Breast epithelium (tissue), 4 donors: ENCODE measurements at regions not wholly inside any gene's neighbourhood (a gene's known extent, or its start where the extent isn't known, plus 50 kb on each side); places are given as distances from the start of the nearest gene placed in this dataset.

ENCODE experiments used
- DNase-seq, 2 donors: peaks; one replicate each; pipeline ENCODE4 v3.0.0-alpha.2; 2019; ENCODE audit warnings: low spot score in 2 of 2
- H3K27ac ChIP-seq, 2 donors: fragments of 200-600 bp; sonication (generic) in 1 of 2; one replicate each; pipeline ENCODE4 v1.5.1; 2016 to 2019; ENCODE audit warnings: mild to moderate bottlenecking in 1 of 2
- H3K27me3 ChIP-seq, 2 donors: fragments of 200-600 bp; sonication (generic) in 1 of 2; one replicate each; pipeline versions ENCODE4 v1.5.1 to v1.6.0; 2017 to 2019; ENCODE audit warnings: control low read depth in 1 of 2, mild to moderate bottlenecking in 1 of 2
- H3K36me3 ChIP-seq: fragments of 200-600 bp; one replicate; pipeline ENCODE4 v1.5.1; 2019
- H3K4me1 ChIP-seq, 2 donors: fragments of 200-600 bp; sonication (generic); one replicate each; pipeline ENCODE4 v1.5.1; 2016 to 2019; ENCODE audit warnings: control low read depth in 1 of 2
- H3K4me3 ChIP-seq, 3 donors: fragments of 200-600 bp; sonication (generic); 1 replicate in 2 of 3; 2 replicates in 1 of 3; pipeline ENCODE4 v1.5.1; 2016 to 2019; ENCODE audit warnings: mild to moderate bottlenecking in 3 of 3, moderate library complexity in 2 of 3
- H3K9me3 ChIP-seq, 2 donors: fragments of 200-600 bp; sonication (generic) in 1 of 2; one replicate each; pipeline ENCODE4 v1.5.1; 2016 to 2019; ENCODE audit warnings: control low read depth in 1 of 2
- POLR2A ChIP-seq: fragments of 450-650 bp; IDR thresholded peaks from one replicate; pipeline ENCODE4 v1.6.1; 2016; ENCODE audit warnings: antibody characterized with exemption, mild to moderate bottlenecking, moderate library complexity
- POLR2AphosphoS5 ChIP-seq, 3 donors: sonication (generic); formaldehyde crosslinking; IDR thresholded peaks; one replicate each; pipeline ENCODE4 v1.6.1; 2017; ENCODE audit warnings: antibody characterized with exemption in 3 of 3
- intact Hi-C: fragments of 100-400 bp; cut with DNase I; formaldehyde crosslinking; loops from one replicate; pipeline ENCODE4 v1.15.1; 2023; ENCODE audit warnings: low total_unique reads
- TF ChIP-seq, protein P1 (sequence below), 3 donors: fragments of 450-650 bp; IDR thresholded peaks; one replicate each; pipeline ENCODE4 v1.5.1; 2016 to 2017; ENCODE audit warnings: antibody characterized with exemption in 3 of 3, mild to moderate bottlenecking in 3 of 3, moderate library complexity in 3 of 3

DNA sequence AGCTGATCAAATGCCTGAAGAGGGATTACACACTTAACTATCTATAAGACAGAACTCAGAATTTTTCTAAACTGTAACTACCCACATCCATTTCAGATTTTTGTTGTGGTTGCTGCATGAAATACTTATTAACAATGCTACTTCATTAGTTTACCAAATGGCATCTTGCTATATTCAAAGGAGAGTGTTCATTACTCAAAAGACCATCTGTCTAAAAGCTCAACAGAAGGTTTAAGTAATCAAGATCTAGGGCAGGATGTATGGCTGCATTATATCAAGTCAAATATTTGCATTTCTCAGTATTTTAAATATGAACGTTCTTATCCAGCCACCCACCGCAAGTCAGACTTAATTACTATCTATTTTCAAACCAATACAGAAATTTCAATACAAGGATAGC lies 79.9 kb downstream of the SIPA1L2 start:
- DNase-seq = no peak
- intact Hi-C loops = no loop called here
- Histone ChIP-seq H3K36me3 (no peaks in the 10 kb centered on the region), H3K27me3 (no peaks in the 10 kb centered on the region), H3K27ac (no peak overlapping the region), H3K9me3 (no peaks in the 10 kb centered on the region), H3K4me1 (no peaks in the 10 kb centered on the region), H3K4me3 (no peak overlapping the region)
- TF ChIP-seq POLR2A (no peak), POLR2AphosphoS5 (IDR thresholded peaks at IDR 0.05) (no peak)
- TF ChIP-seq, protein P1, sequence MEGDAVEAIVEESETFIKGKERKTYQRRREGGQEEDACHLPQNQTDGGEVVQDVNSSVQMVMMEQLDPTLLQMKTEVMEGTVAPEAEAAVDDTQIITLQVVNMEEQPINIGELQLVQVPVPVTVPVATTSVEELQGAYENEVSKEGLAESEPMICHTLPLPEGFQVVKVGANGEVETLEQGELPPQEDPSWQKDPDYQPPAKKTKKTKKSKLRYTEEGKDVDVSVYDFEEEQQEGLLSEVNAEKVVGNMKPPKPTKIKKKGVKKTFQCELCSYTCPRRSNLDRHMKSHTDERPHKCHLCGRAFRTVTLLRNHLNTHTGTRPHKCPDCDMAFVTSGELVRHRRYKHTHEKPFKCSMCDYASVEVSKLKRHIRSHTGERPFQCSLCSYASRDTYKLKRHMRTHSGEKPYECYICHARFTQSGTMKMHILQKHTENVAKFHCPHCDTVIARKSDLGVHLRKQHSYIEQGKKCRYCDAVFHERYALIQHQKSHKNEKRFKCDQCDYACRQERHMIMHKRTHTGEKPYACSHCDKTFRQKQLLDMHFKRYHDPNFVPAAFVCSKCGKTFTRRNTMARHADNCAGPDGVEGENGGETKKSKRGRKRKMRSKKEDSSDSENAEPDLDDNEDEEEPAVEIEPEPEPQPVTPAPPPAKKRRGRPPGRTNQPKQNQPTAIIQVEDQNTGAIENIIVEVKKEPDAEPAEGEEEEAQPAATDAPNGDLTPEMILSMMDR (IDR thresholded peaks at IDR 0.05) = no peak

DNA sequence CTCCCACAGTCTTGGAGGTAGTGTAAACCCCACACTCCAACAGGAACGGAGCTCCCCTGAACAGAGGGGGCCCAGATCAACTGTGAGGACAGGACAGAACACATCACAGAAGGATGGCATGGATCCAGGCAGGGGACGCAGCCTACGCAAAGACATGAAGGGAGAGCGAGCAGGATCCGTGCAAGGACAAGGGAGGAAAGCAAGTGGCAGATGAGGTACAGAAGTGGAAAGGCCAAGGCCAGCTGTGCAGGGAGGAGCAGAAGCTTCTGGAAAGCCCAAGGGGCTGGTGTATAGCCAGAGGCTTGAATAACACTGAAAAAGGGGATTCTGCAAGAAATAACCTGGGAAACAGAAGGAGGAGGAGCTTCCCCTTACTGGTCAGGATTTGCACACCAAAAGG lies 81.2 kb downstream of the SIPA1L2 start:
- H3K9me3 ChIP-seq = no peaks in the 10 kb centered on the region
- no peak for DNase-seq
- TF ChIP-seq POLR2AphosphoS5 (IDR thresholded peaks at IDR 0.05) (no peak), POLR2A (no peak)
- TF ChIP-seq, protein P1 (IDR thresholded peaks at IDR 0.05) = no peak
- H3K36me3 ChIP-seq = no peaks in the 10 kb centered on the region
- H3K27ac ChIP-seq = no peak overlapping the region
- no peaks in the 10 kb centered on the region for H3K27me3 ChIP-seq
- H3K4me1 ChIP-seq = no peaks in the 10 kb centered on the region
- H3K4me3 ChIP-seq = no peak overlapping the region
- intact Hi-C loops = no loop called here

DNA sequence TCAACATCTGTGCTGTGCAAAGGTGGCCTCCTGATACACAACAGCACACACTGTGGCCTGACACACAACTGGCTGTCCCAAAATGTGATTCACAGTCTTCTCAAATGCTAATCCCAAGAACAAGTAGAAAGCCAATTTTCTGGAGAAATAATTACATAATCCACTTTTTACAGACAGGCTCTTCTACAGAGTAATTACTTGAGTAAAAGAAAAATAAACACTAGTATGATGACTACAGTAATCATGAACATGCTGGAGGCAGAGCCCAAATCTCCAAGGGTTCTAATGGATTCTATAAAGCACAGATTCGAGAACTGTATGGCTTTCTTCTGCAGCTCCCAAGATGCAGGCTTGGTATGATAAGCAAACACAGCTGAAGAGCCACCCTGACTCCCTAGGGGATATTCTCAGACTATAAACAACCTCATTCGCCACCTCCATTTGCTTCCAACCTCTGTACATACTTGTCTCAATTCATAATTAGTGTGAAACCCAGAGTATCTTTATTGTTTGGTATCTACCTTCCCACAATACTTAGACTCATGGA lies 81.9 kb downstream of the SIPA1L2 start:
- intact Hi-C loops = no loop called here
- Histone ChIP-seq H3K4me1 (no peaks in the 10 kb centered on the region), H3K4me3 (no peak overlapping the region), H3K27me3 (no peaks in the 10 kb centered on the region), H3K9me3 (no peaks in the 10 kb centered on the region), H3K36me3 (no peaks in the 10 kb centered on the region), H3K27ac (no peak overlapping the region)
- no peak for DNase-seq
- TF ChIP-seq POLR2A (no peak), POLR2AphosphoS5 (IDR thresholded peaks at IDR 0.05) (no peak)
- TF ChIP-seq, protein P1 (IDR thresholded peaks at IDR 0.05) = no peak

DNA sequence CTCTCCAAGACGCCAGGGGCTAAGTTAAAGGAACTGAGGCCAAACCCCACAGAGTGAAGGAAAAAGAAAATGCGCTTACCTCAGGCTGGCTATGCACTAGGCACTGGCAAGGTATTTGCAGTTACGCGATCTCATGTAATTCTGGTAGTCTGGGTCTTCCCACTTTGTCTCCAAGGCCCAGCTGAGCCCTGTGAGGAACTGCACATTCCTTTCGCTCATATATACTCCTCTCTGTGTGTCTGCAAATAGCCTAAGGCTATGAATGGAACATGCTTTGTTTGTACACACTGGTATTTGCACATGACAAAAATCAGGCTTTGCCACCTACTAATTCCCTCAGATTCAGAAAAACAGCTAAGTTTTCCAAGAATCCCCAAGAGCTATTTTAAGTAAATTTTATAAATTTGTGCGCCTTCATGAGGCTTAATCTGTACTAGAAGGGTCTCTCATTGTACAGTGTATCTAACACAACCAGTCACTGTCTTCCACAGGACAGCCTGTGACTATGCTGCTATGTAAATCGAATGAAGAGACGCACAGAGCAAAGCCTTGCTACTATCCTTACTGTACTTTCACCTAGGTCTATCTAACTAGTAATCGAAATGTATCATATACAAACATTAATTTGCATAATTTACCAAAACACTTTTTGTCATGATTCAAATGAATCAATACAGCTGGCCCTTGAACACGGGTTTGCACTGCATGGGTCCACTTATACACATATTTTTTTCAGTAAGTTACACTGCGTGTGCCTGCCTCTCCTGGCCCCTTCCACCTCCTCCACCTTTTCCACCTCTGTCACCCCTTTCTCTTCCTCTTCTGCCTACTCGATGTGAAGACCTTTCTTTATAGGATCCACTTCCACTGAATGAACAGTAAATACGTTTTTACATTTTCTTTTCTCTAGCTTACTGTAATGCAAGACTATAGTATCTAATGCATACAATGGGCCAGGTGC lies 87.0 kb downstream of the SIPA1L2 start:
- no peak for DNase-seq
- Histone ChIP-seq H3K9me3 (no peaks in the 10 kb centered on the region), H3K36me3 (no peaks in the 10 kb centered on the region), H3K27ac (no peak overlapping the region), H3K4me1 (no peaks in the 10 kb centered on the region), H3K27me3 (no peaks in the 10 kb centered on the region), H3K4me3 (no peak overlapping the region)
- intact Hi-C loops = no loop called here
- TF ChIP-seq POLR2AphosphoS5 (IDR thresholded peaks at IDR 0.05) = no peak
- TF ChIP-seq, protein P1 (IDR thresholded peaks at IDR 0.05) = no peak
- no peak for TF ChIP-seq POLR2A

DNA sequence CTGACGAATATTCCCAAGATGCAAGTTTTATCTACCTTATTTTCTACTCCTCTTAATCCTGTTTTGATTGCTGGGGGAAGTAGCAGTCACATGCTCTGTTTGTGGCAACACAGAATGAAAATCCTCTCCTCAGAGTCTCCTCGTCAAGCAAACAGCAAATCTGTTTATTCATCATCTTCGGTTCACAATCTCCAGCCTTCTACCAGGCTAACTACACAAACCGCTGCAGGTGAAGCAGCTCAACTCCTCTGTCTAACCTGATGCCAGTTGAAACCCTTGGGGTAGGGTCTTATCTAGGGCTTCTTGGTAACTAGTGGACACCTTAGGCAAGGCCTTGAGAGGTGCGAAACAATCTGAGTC lies 91.0 kb downstream of the SIPA1L2 start:
- H3K9me3 ChIP-seq = no peaks in the 10 kb centered on the region
- H3K4me3 ChIP-seq = no peak overlapping the region
- intact Hi-C loops = no loop called here
- H3K27ac ChIP-seq = no peak overlapping the region
- no peaks in the 10 kb centered on the region for H3K36me3 ChIP-seq
- no peaks in the 10 kb centered on the region for H3K27me3 ChIP-seq
- TF ChIP-seq POLR2A (no peak), POLR2AphosphoS5 (IDR thresholded peaks at IDR 0.05) (no peak)
- TF ChIP-seq, protein P1 (IDR thresholded peaks at IDR 0.05) = no peak
- H3K4me1 ChIP-seq = no peaks in the 10 kb centered on the region
- no peak for DNase-seq
